GM12878 (cell line): ENCODE measurements at regions not wholly inside any gene's neighbourhood (a gene's known extent, or its start where the extent isn't known, plus 50 kb on each side); places are given as distances from the start of the nearest gene placed in this dataset.

Experiments
- ATAC-seq: fragments of 200-7000 bp; cut with Tn5 transposase; 3 replicates; pipeline ENCODE4 v1.9.1; 2020; ENCODE audit warnings: mild to moderate bottlenecking, moderate library complexity
- BruUV-seq: library from RNA; stranded (reverse); fragments of 400-500 nt; replicated peaks from 2 replicates; lab custom pipeline; 2021; lab: Mats Ljungman, UMichigan
- CTCF ChIA-PET: fragments of 300-600 bp; sonication (Branson Sonifier 250); formaldehyde crosslinking; extraction: SDS; loops from one replicate; lab custom pipeline; 2021; ENCODE audit warnings: inconsistent platforms; lab: Yijun Ruan, JAX
- POLR2A ChIA-PET: fragments of 350-600 bp; formaldehyde crosslinking; extraction: SDS; loops from one replicate; lab custom pipeline; 2021; ENCODE audit warnings: inconsistent platforms; lab: Charles Lee
- RAD21 ChIA-PET: fragments of 300-600 bp; sonication (Branson Sonifier 250); formaldehyde crosslinking; loops from one replicate; lab custom pipeline; 2023; ENCODE audit warnings: antibody characterized with exemption; ENCODE audit not compliant: unreplicated experiment; lab: Charles Lee
- SMC1A ChIA-PET: fragments of 300-600 bp; sonication (Branson Sonifier 250); formaldehyde crosslinking; loops from one replicate; lab custom pipeline; 2023; ENCODE audit not compliant: unreplicated experiment, uncharacterized antibody; lab: Charles Lee
- DNase-seq: peaks from one replicate; pipeline ENCODE4 v3.0.0-alpha.2; 2011; ENCODE audit warnings: low read depth, low spot score
- FAIRE-seq: peaks from 3 replicates; lab custom pipeline; 2011; peaks lifted over from hg19 to GRCh38; lab: Jason Lieb, UNC
- H2AFZ ChIP-seq: 2 replicates; pipeline ENCODE4 v1.6.0; 2011; ENCODE audit warnings: low read depth, low read length, control low read depth; ENCODE audit not compliant: control insufficient read depth
- H3K27ac ChIP-seq: 2 replicates; pipeline ENCODE4 v1.5.1; 2011; ENCODE audit warnings: control low read depth; ENCODE audit not compliant: control insufficient read depth, insufficient read depth
- H3K27me3 ChIP-seq, 2 experiments: replicated peaks in 1 of 2; 2 replicates each; pipeline versions ENCODE4 v1.6.0 to v1.6.1; 2011; ENCODE audit warnings: low read length in 1 of 2; ENCODE audit not compliant: control insufficient read depth in 2 of 2, insufficient read depth in 2 of 2
- H3K36me3 ChIP-seq, 2 experiments: 2 replicates each; pipeline ENCODE4 v1.5.1; 2011; ENCODE audit warnings: low read length in 1 of 2; ENCODE audit not compliant: control insufficient read depth in 2 of 2, insufficient read depth in 2 of 2
- H3K4me1 ChIP-seq: 2 replicates; pipeline ENCODE4 v1.6.1; 2011; ENCODE audit warnings: mild to moderate bottlenecking, low read length, moderate library complexity, mixed read lengths; ENCODE audit not compliant: control insufficient read depth, insufficient read depth
- H3K4me2 ChIP-seq: 2 replicates; pipeline ENCODE4 v1.6.0; 2011; ENCODE audit warnings: control low read depth; ENCODE audit not compliant: control insufficient read depth, insufficient read depth
- H3K4me3 ChIP-seq: fragments of 200-600 bp; sonication (generic); 2 replicates; pipeline ENCODE4 v1.5.1; 2016
- H3K79me2 ChIP-seq: 2 replicates; pipeline ENCODE4 v1.6.0; 2011; ENCODE audit warnings: low read length; ENCODE audit not compliant: control insufficient read depth, insufficient read depth
- H3K9ac ChIP-seq: 2 replicates; pipeline ENCODE4 v1.8.0; 2011; ENCODE audit warnings: low read length, control low read depth, mixed read lengths; ENCODE audit not compliant: control insufficient read depth, insufficient read depth
- H3K9me3 ChIP-seq: replicated peaks from 3 replicates; pipeline ENCODE4 v1.5.1; 2011; ENCODE audit warnings: mild to moderate bottlenecking, low read length; ENCODE audit not compliant: control insufficient read depth, insufficient read depth
- H4K20me1 ChIP-seq: 2 replicates; pipeline ENCODE4 v1.6.0; 2011; ENCODE audit not compliant: control insufficient read depth, insufficient read depth
- BRCA1 ChIP-seq: IDR thresholded peaks from 2 replicates; pipeline ENCODE4 v1.6.1; 2011; ENCODE audit warnings: low read depth, low read length, improper control_type of control experiment
- CBFB ChIP-seq: IDR thresholded peaks from 2 replicates; pipeline ENCODE4 v1.6.1; 2016; ENCODE audit warnings: antibody characterized with exemption, low read depth
- GABPA ChIP-seq: IDR thresholded peaks from 2 replicates; pipeline ENCODE4 v1.6.1; 2014; ENCODE audit warnings: antibody characterized with exemption, low read depth, mild to moderate bottlenecking, inconsistent platforms
- HDAC2 ChIP-seq: fragments of 200-600 bp; sonication (generic); IDR thresholded peaks from 2 replicates; pipeline ENCODE4 v1.6.1; 2017
- MEF2B ChIP-seq: fragments of 450-650 bp; IDR thresholded peaks from 2 replicates; pipeline ENCODE4 v1.6.1; 2018; ENCODE audit warnings: mild to moderate bottlenecking, moderate library complexity; ENCODE audit not compliant: partially characterized antibody, poor library complexity, severe bottlenecking
- MXI1 ChIP-seq: fragments of 150-350 bp; IDR thresholded peaks from 2 replicates; pipeline ENCODE4 v1.6.1; 2011; ENCODE audit warnings: low read depth, mild to moderate bottlenecking, inconsistent platforms, low read length, improper control_type of control experiment
- NFXL1 ChIP-seq: fragments of 450-650 bp; IDR thresholded peaks from 2 replicates; pipeline ENCODE4 v1.6.1; 2017; ENCODE audit warnings: antibody characterized with exemption, mild to moderate bottlenecking, borderline replicate concordance
- RFX5 ChIP-seq: IDR thresholded peaks from 2 replicates; pipeline ENCODE4 v1.6.1; 2011; ENCODE audit warnings: low read depth, low read length, improper control_type of control experiment
- RUNX3 ChIP-seq: IDR thresholded peaks from 2 replicates; pipeline ENCODE4 v1.6.1; 2012; ENCODE audit warnings: low read length, inconsistent platforms
- SPI1 ChIP-seq: IDR thresholded peaks from 2 replicates; pipeline ENCODE4 v1.6.1; 2011; ENCODE audit warnings: low read depth, mild to moderate bottlenecking, low read length, moderate library complexity, borderline replicate concordance; ENCODE audit not compliant: insufficient read depth
- ZNF274 ChIP-seq: IDR thresholded peaks from one replicate; pipeline ENCODE4 v1.8.0; 2011; ENCODE audit not compliant: insufficient read length, insufficient read depth
- ZNF622 ChIP-seq: fragments of 450-650 bp; IDR thresholded peaks from 2 replicates; pipeline ENCODE4 v1.6.1; 2017; ENCODE audit warnings: mild to moderate bottlenecking, inconsistent platforms
- ZZZ3 ChIP-seq: IDR thresholded peaks from 2 replicates; pipeline ENCODE4 v1.6.1; 2011; ENCODE audit warnings: low read depth; ENCODE audit not compliant: control insufficient read depth, insufficient read length
- WGBS: methylation state at CpG from one replicate; pipeline ENCODE4 v1.1.6; 2016; ENCODE audit warnings: low lambda C conversion rate; ENCODE audit not compliant: insufficient replicate concordance, insufficient coverage; ENCODE audit errors: missing lambda C conversion rate; 5-methylcytosine and 5-hydroxymethylcytosine counted together
- in situ Hi-C: fragments of 300-500 bp; cut with MboI; formaldehyde crosslinking; loops from 9 replicates; pipeline ENCODE4 v1.14.3; 2018; ENCODE audit warnings: mixed read lengths
- intact Hi-C: fragments of 100-400 bp; cut with micrococcal nuclease; formaldehyde crosslinking; loops from one replicate; pipeline ENCODE4 v1.14.2; 2022; ENCODE audit not compliant: unreplicated experiment
- TF ChIP-seq, protein P1 (sequence below): IDR thresholded peaks from 2 replicates; pipeline ENCODE4 v1.6.1; 2012; ENCODE audit warnings: improper control_type of control experiment, low read depth, low read length; ENCODE audit not compliant: insufficient replicate concordance
- TF ChIP-seq, protein P2 (sequence below): IDR thresholded peaks from 2 replicates; pipeline ENCODE4 v1.6.1; 2011; ENCODE audit warnings: low read depth, low read length, improper control_type of control experiment, borderline replicate concordance
- TF ChIP-seq, protein P3 (sequence below): fragments of 450-650 bp; IDR thresholded peaks from 2 replicates; pipeline ENCODE4 v1.6.1; 2017; ENCODE audit warnings: mild to moderate bottlenecking, low read depth, inconsistent platforms; ENCODE audit not compliant: poor library complexity, severe bottlenecking
- TF ChIP-seq, protein P4 (sequence below): IDR thresholded peaks from 2 replicates; pipeline ENCODE4 v1.6.1; 2011; ENCODE audit warnings: mild to moderate bottlenecking, low read depth, low read length, moderate library complexity; ENCODE audit not compliant: insufficient replicate concordance

DNA sequence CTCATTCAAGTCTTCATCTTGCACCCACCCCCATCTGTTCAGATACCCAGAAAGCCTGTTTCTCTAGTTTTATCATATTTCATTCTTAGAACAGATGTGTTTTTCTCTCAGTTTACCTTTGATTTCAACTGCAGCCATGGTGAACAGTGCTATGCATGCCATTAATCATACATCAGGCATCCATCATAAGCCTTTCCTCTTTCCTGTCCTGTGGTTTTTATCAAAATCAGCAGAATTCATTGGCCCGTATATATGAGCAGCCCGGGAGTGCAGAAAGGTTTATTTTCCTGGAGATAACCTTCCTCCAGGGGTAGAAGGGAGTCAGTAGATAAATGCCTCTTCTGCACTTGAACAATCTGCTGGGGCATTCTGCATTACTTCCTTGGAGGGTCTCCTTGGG, 65.7 kb downstream of the IL21 start:
- TF ChIP-seq, protein P1, sequence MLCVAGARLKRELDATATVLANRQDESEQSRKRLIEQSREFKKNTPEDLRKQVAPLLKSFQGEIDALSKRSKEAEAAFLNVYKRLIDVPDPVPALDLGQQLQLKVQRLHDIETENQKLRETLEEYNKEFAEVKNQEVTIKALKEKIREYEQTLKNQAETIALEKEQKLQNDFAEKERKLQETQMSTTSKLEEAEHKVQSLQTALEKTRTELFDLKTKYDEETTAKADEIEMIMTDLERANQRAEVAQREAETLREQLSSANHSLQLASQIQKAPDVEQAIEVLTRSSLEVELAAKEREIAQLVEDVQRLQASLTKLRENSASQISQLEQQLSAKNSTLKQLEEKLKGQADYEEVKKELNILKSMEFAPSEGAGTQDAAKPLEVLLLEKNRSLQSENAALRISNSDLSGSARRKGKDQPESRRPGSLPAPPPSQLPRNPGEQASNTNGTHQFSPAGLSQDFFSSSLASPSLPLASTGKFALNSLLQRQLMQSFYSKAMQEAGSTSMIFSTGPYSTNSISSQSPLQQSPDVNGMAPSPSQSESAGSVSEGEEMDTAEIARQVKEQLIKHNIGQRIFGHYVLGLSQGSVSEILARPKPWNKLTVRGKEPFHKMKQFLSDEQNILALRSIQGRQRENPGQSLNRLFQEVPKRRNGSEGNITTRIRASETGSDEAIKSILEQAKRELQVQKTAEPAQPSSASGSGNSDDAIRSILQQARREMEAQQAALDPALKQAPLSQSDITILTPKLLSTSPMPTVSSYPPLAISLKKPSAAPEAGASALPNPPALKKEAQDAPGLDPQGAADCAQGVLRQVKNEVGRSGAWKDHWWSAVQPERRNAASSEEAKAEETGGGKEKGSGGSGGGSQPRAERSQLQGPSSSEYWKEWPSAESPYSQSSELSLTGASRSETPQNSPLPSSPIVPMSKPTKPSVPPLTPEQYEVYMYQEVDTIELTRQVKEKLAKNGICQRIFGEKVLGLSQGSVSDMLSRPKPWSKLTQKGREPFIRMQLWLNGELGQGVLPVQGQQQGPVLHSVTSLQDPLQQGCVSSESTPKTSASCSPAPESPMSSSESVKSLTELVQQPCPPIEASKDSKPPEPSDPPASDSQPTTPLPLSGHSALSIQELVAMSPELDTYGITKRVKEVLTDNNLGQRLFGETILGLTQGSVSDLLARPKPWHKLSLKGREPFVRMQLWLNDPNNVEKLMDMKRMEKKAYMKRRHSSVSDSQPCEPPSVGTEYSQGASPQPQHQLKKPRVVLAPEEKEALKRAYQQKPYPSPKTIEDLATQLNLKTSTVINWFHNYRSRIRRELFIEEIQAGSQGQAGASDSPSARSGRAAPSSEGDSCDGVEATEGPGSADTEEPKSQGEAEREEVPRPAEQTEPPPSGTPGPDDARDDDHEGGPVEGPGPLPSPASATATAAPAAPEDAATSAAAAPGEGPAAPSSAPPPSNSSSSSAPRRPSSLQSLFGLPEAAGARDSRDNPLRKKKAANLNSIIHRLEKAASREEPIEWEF, result no peak
- TF ChIP-seq SPI1, result no peak
- TF ChIP-seq MEF2B, result no peak
- TF ChIP-seq, protein P2, sequence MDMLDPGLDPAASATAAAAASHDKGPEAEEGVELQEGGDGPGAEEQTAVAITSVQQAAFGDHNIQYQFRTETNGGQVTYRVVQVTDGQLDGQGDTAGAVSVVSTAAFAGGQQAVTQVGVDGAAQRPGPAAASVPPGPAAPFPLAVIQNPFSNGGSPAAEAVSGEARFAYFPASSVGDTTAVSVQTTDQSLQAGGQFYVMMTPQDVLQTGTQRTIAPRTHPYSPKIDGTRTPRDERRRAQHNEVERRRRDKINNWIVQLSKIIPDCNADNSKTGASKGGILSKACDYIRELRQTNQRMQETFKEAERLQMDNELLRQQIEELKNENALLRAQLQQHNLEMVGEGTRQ, result no peak
- TF ChIP-seq CBFB, result no peak
- no peak for TF ChIP-seq RUNX3
- TF ChIP-seq ZNF274, result no peak
- TF ChIP-seq RFX5, result no peak
- TF ChIP-seq, protein P3, sequence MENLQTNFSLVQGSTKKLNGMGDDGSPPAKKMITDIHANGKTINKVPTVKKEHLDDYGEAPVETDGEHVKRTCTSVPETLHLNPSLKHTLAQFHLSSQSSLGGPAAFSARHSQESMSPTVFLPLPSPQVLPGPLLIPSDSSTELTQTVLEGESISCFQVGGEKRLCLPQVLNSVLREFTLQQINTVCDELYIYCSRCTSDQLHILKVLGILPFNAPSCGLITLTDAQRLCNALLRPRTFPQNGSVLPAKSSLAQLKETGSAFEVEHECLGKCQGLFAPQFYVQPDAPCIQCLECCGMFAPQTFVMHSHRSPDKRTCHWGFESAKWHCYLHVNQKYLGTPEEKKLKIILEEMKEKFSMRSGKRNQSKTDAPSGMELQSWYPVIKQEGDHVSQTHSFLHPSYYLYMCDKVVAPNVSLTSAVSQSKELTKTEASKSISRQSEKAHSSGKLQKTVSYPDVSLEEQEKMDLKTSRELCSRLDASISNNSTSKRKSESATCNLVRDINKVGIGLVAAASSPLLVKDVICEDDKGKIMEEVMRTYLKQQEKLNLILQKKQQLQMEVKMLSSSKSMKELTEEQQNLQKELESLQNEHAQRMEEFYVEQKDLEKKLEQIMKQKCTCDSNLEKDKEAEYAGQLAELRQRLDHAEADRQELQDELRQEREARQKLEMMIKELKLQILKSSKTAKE, result no peak
- no peak for TF ChIP-seq GABPA
- TF ChIP-seq, protein P4, sequence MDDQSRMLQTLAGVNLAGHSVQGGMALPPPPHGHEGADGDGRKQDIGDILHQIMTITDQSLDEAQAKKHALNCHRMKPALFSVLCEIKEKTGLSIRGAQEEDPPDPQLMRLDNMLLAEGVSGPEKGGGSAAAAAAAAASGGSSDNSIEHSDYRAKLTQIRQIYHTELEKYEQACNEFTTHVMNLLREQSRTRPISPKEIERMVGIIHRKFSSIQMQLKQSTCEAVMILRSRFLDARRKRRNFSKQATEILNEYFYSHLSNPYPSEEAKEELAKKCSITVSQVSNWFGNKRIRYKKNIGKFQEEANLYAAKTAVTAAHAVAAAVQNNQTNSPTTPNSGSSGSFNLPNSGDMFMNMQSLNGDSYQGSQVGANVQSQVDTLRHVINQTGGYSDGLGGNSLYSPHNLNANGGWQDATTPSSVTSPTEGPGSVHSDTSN, result no peak
- no peak for TF ChIP-seq ZZZ3
- TF ChIP-seq BRCA1, result no peak
- no peak for TF ChIP-seq MXI1
- TF ChIP-seq HDAC2, result no peak
- TF ChIP-seq ZNF622, result no peak
- no peak for TF ChIP-seq NFXL1
- ChIA-PET CTCF (no interaction called here), SMC1A (no interaction called here), RAD21 (no interaction called here), POLR2A (no interaction called here)
- DNase-seq (no peak), FAIRE-seq (no peak), ATAC-seq (no peak)
- Histone ChIP-seq H3K79me2 (no peaks in the 10 kb centered on the region), H2AFZ (no peak overlapping the region), H3K36me3 (no peaks in the 10 kb centered on the region), H3K4me1 (no peaks in the 10 kb centered on the region), H3K4me2 (no peak overlapping the region), H3K9me3 (no peaks in the 10 kb centered on the region), H3K27me3 (peaks cover 0 to 4% of the 10 kb centered on the region in 2 experiments; a peak in 2 of 4 replicates), H3K4me3 (no peak overlapping the region), H3K9ac (no peak overlapping the region), H4K20me1 (no peaks in the 10 kb centered on the region), H3K27ac (no peak overlapping the region)
- in situ Hi-C loops (no loop called here), intact Hi-C loops (no loop called here)
- WGBS, result 0% methylated on average over 2 of the region's 2 CpGs
- no TSS peak for BruUV-seq
